ENCODE measurements at regions not wholly inside any gene's neighbourhood (a gene's known extent, or its start where the extent isn't known, plus 50 kb on each side); places are given as distances from the start of the nearest gene placed in this dataset.

GRCh38 chr14:97153527-97153926, 356.3 kb downstream of the VRK1 start:
- Histone ChIP-seq H3K27me3 (ENCODE audit: insufficient read depth, low read length) (no peaks in the 10 kb centered on the region), H3K27ac (ENCODE audit: low read depth, low read length) (no peak overlapping the region), H3K4me2 (ENCODE audit: low read length) (no peak overlapping the region), H3K9me3 (ENCODE audit: insufficient read depth, low read depth, low read length) (no peaks in the 10 kb centered on the region), H3K4me1 (ENCODE audit: insufficient read depth, low read length) (no peaks in the 10 kb centered on the region), H2AFZ (ENCODE audit: low read depth, low read length) (no peak overlapping the region), H3K9ac (ENCODE audit: low read length) (no peak overlapping the region), H4K20me1 (ENCODE audit: insufficient read depth, low read length) (no peaks in the 10 kb centered on the region), H3K36me3 (ENCODE audit: insufficient read depth, low read length) (no peaks in the 10 kb centered on the region), H3K4me3 (ENCODE audit: insufficient read depth, low read depth, low read length) (no peak overlapping the region), H3K79me2 (ENCODE audit: insufficient read depth, low read length) (no peaks in the 10 kb centered on the region)
- peaks cover 2% of the 10 kb centered on the region for H3K36me3 Mint-ChIP-seq (ENCODE audit: low read depth, unreplicated experiment)
- no peak for TF ChIP-seq CTCF (IDR thresholded peaks at IDR 0.05; ENCODE audit: insufficient read depth, low read depth, low read length)
- no peak for TF ChIP-seq EZH2 (IDR thresholded peaks at IDR 0.05; ENCODE audit: insufficient read depth, low read length)
- peaks cover 33% of the 10 kb centered on the region for H3K27me3 Mint-ChIP-seq (ENCODE audit: low read depth, unreplicated experiment)
- DNase-seq (ENCODE audit: low read depth) (no peak), FAIRE-seq (no peak)
- no peaks in the 10 kb centered on the region for H3K4me1 Mint-ChIP-seq (ENCODE audit: low read depth, unreplicated experiment)
- peaks cover 2% of the 10 kb centered on the region for H3K9me3 Mint-ChIP-seq (ENCODE audit: unreplicated experiment)
- H3K27ac Mint-ChIP-seq (ENCODE audit: unreplicated experiment), result no peak overlapping the region
- no peak overlapping the region for H3K4me3 Mint-ChIP-seq (ENCODE audit: unreplicated experiment)

- FAIRE-seq (no peak), DNase-seq (ENCODE audit: low read depth) (no peak)
- Histone ChIP-seq H3K36me3 (ENCODE audit: insufficient read depth, low read length) (no peaks in the 10 kb centered on the region), H3K4me2 (ENCODE audit: low read length) (no peak overlapping the region), H3K4me3 (ENCODE audit: insufficient read depth, low read depth, low read length) (no peak overlapping the region), H3K27ac (ENCODE audit: low read depth, low read length) (no peak overlapping the region), H2AFZ (ENCODE audit: low read depth, low read length) (no peak overlapping the region), H3K9ac (ENCODE audit: low read length) (no peak overlapping the region), H3K4me1 (ENCODE audit: insufficient read depth, low read length) (no peaks in the 10 kb centered on the region), H3K9me3 (ENCODE audit: insufficient read depth, low read depth, low read length) (no peaks in the 10 kb centered on the region), H4K20me1 (ENCODE audit: insufficient read depth, low read length) (no peaks in the 10 kb centered on the region), H3K79me2 (ENCODE audit: insufficient read depth, low read length) (no peaks in the 10 kb centered on the region), H3K27me3 (ENCODE audit: insufficient read depth, low read length) (no peaks in the 10 kb centered on the region)
- Mint-ChIP-seq H3K9me3 (ENCODE audit: unreplicated experiment) (peaks cover 12% of the 10 kb centered on the region), H3K36me3 (ENCODE audit: low read depth, unreplicated experiment) (peaks cover 2% of the 10 kb centered on the region), H3K27me3 (ENCODE audit: low read depth, unreplicated experiment) (peaks cover 36% of the 10 kb centered on the region), H3K4me1 (ENCODE audit: low read depth, unreplicated experiment) (no peaks in the 10 kb centered on the region), H3K27ac (ENCODE audit: unreplicated experiment) (no peak overlapping the region), H3K4me3 (ENCODE audit: unreplicated experiment) (no peak overlapping the region)
- TF ChIP-seq EZH2 (IDR thresholded peaks at IDR 0.05; ENCODE audit: insufficient read depth, low read length), result no peak
- no peak for TF ChIP-seq CTCF (IDR thresholded peaks at IDR 0.05; ENCODE audit: insufficient read depth, low read depth, low read length)
Measured at GRCh38 chr14:97155320-97155719, 358.1 kb downstream of the VRK1 start.

DNA sequence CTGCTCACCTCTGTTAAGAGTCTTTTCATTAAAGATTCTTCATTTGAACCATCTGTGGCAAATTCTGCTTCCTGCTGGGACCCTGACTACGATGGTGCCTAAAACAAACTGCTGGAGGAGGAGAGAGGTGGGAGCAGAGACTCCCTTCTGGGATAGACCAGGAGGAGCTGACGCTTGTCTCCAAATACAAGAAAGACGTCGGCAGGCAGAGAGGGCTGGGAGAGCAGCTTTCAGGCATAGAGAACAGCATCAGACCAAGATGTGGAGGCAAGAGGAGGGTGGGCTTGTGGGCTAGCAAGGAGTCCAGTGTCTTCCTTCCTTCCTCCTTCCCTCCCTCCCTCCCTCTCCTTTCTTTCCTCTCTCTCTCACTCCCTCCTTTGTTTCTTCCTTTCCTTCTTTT, 358.6 kb downstream of the VRK1 start:
- no peaks in the 10 kb centered on the region for H3K36me3 ChIP-seq (ENCODE audit: insufficient read depth, low read length)
- no peak for TF ChIP-seq CTCF (IDR thresholded peaks at IDR 0.05; ENCODE audit: insufficient read depth, low read depth, low read length)
- no peak for TF ChIP-seq EZH2 (IDR thresholded peaks at IDR 0.05; ENCODE audit: insufficient read depth, low read length)
- no peak overlapping the region for H2AFZ ChIP-seq (ENCODE audit: low read depth, low read length)
- FAIRE-seq (no peak), DNase-seq (ENCODE audit: low read depth) (no peak)
- no peak overlapping the region for H3K27ac Mint-ChIP-seq (ENCODE audit: unreplicated experiment)
- no peaks in the 10 kb centered on the region for H3K4me1 Mint-ChIP-seq (ENCODE audit: low read depth, unreplicated experiment)
- H3K27me3 Mint-ChIP-seq (ENCODE audit: low read depth, unreplicated experiment), result peaks cover 34% of the 10 kb centered on the region
- peaks cover 2% of the 10 kb centered on the region for H3K36me3 Mint-ChIP-seq (ENCODE audit: low read depth, unreplicated experiment)
- no peaks in the 10 kb centered on the region for H3K27me3 ChIP-seq (ENCODE audit: insufficient read depth, low read length)
- no peaks in the 10 kb centered on the region for H3K79me2 ChIP-seq (ENCODE audit: insufficient read depth, low read length)
- H3K9ac ChIP-seq (ENCODE audit: low read length), result no peak overlapping the region
- H3K9me3 Mint-ChIP-seq (ENCODE audit: unreplicated experiment), result peaks cover 14% of the 10 kb centered on the region
- no peaks in the 10 kb centered on the region for H3K9me3 ChIP-seq (ENCODE audit: insufficient read depth, low read depth, low read length)
- H3K27ac ChIP-seq (ENCODE audit: low read depth, low read length), result no peak overlapping the region
- H4K20me1 ChIP-seq (ENCODE audit: insufficient read depth, low read length), result no peaks in the 10 kb centered on the region
- no peak overlapping the region for H3K4me3 Mint-ChIP-seq (ENCODE audit: unreplicated experiment)
- H3K4me1 ChIP-seq (ENCODE audit: insufficient read depth, low read length), result no peaks in the 10 kb centered on the region
- H3K4me2 ChIP-seq (ENCODE audit: low read length), result no peak overlapping the region
- no peak overlapping the region for H3K4me3 ChIP-seq (ENCODE audit: insufficient read depth, low read depth, low read length)

All from astrocyte (in vitro differentiated cells and primary cell).